Neuron (in vitro differentiated cells): ENCODE measurements at regions not wholly inside any gene's neighbourhood (a gene's known extent, or its start where the extent isn't known, plus 50 kb on each side); places are given as distances from the start of the nearest gene placed in this dataset.

Experiments
- H2AFZ ChIP-seq: one replicate; pipeline ENCODE4 v1.6.1; 2013; ENCODE audit warnings: low read depth, mild to moderate bottlenecking, inconsistent platforms, low read length, moderate library complexity
- H3K27me3 ChIP-seq: one replicate; pipeline ENCODE4 v1.6.1; 2013; ENCODE audit warnings: low read length; ENCODE audit not compliant: insufficient read depth
- H3K36me3 ChIP-seq: one replicate; pipeline ENCODE4 v1.6.1; 2013; ENCODE audit warnings: low read length; ENCODE audit not compliant: insufficient read depth
- H3K4me1 ChIP-seq: one replicate; pipeline ENCODE4 v1.6.1; 2013; ENCODE audit warnings: low read length; ENCODE audit not compliant: insufficient read depth
- H3K4me3 ChIP-seq: 2 replicates; pipeline ENCODE4 v1.5.1; 2013; ENCODE audit warnings: mild to moderate bottlenecking, low read length, moderate library complexity
- H3K9me3 ChIP-seq: one replicate; pipeline ENCODE4 v1.6.1; 2013; ENCODE audit warnings: low read length

- Histone ChIP-seq H3K27me3 (peaks cover 23% of the 10 kb centered on the region), H3K4me1 (no peaks in the 10 kb centered on the region), H3K4me3 (no peak overlapping the region), H3K9me3 (no peaks in the 10 kb centered on the region), H3K36me3 (no peaks in the 10 kb centered on the region), H2AFZ (no peak overlapping the region)
Measured at GRCh38 chr15:77810130-77810571, 177.4 kb upstream of the LINGO1 start.

GRCh38 chr15:77808581-77809177, 176.0 kb upstream of the LINGO1 start:
- Histone ChIP-seq H2AFZ (no peak overlapping the region), H3K9me3 (no peaks in the 10 kb centered on the region), H3K36me3 (no peaks in the 10 kb centered on the region), H3K4me3 (no peak overlapping the region), H3K27me3 (peaks cover 23% of the 10 kb centered on the region), H3K4me1 (no peaks in the 10 kb centered on the region)

- Histone ChIP-seq H2AFZ (no peak overlapping the region), H3K9me3 (no peaks in the 10 kb centered on the region), H3K4me3 (no peak overlapping the region), H3K36me3 (no peaks in the 10 kb centered on the region), H3K27me3 (peaks cover 23% of the 10 kb centered on the region), H3K4me1 (no peaks in the 10 kb centered on the region)
Measured at GRCh38 chr15:77808075-77808474, 175.4 kb upstream of the LINGO1 start.

- Histone ChIP-seq H3K36me3 (no peaks in the 10 kb centered on the region), H3K27me3 (peaks cover 23% of the 10 kb centered on the region), H3K9me3 (no peaks in the 10 kb centered on the region), H2AFZ (no peak overlapping the region), H3K4me1 (no peaks in the 10 kb centered on the region), H3K4me3 (no peak overlapping the region)
Measured at GRCh38 chr15:77807611-77808010, 174.9 kb upstream of the LINGO1 start.

GRCh38 chr15:77807115-77807514, 174.4 kb upstream of the LINGO1 start:
- H3K27me3 ChIP-seq: peaks cover 23% of the 10 kb centered on the region
- H3K9me3 ChIP-seq: no peaks in the 10 kb centered on the region
- H3K4me1 ChIP-seq: no peaks in the 10 kb centered on the region
- H2AFZ ChIP-seq: no peak overlapping the region
- H3K4me3 ChIP-seq: no peak overlapping the region
- H3K36me3 ChIP-seq: no peaks in the 10 kb centered on the region

GRCh38 chr15:77804210-77804609, 171.5 kb upstream of the LINGO1 start:
- Histone ChIP-seq H3K27me3 (peaks cover 15% of the 10 kb centered on the region), H3K36me3 (no peaks in the 10 kb centered on the region), H3K9me3 (no peaks in the 10 kb centered on the region), H3K4me3 (no peak overlapping the region), H2AFZ (no peak overlapping the region), H3K4me1 (no peaks in the 10 kb centered on the region)

- Histone ChIP-seq H3K27me3 (peaks cover 12% of the 10 kb centered on the region), H3K4me3 (no peak overlapping the region), H2AFZ (no peak overlapping the region)
Measured at GRCh38 chr15:77803487-77803886, 170.8 kb upstream of the LINGO1 start.

GRCh38 chr15:77800305-77800704, 167.6 kb upstream of the LINGO1 start:
- no peak overlapping the region for H2AFZ ChIP-seq
- no peak overlapping the region for H3K4me3 ChIP-seq
- no peaks in the 10 kb centered on the region for H3K9me3 ChIP-seq
- H3K36me3 ChIP-seq: no peaks in the 10 kb centered on the region
- H3K4me1 ChIP-seq: no peaks in the 10 kb centered on the region
- H3K27me3 ChIP-seq: peaks cover 3% of the 10 kb centered on the region

More at GRCh38 chr15:77803487-77803886, 170.8 kb upstream of the LINGO1 start:
- no peaks in the 10 kb centered on the region for H3K9me3 ChIP-seq
- H3K36me3 ChIP-seq: no peaks in the 10 kb centered on the region
- H3K4me1 ChIP-seq: no peaks in the 10 kb centered on the region

GRCh38 chr15:77798847-77799246, 166.1 kb upstream of the LINGO1 start:
- Histone ChIP-seq H3K36me3 (no peaks in the 10 kb centered on the region), H3K4me1 (no peaks in the 10 kb centered on the region), H3K9me3 (no peaks in the 10 kb centered on the region), H2AFZ (no peak overlapping the region), H3K4me3 (no peak overlapping the region), H3K27me3 (peaks cover 3% of the 10 kb centered on the region)

- Histone ChIP-seq H3K9me3 (no peaks in the 10 kb centered on the region), H2AFZ (no peak overlapping the region), H3K36me3 (no peaks in the 10 kb centered on the region), H3K27me3 (peaks cover 4% of the 10 kb centered on the region), H3K4me1 (no peaks in the 10 kb centered on the region), H3K4me3 (no peak overlapping the region)
Measured at GRCh38 chr15:77798151-77798835, 165.6 kb upstream of the LINGO1 start.

- Histone ChIP-seq H3K4me1 (no peaks in the 10 kb centered on the region), H3K4me3 (no peak overlapping the region), H3K27me3 (peaks cover 7% of the 10 kb centered on the region), H2AFZ (no peak overlapping the region), H3K36me3 (no peaks in the 10 kb centered on the region), H3K9me3 (no peaks in the 10 kb centered on the region)
Measured at GRCh38 chr15:77797270-77797669, 164.6 kb upstream of the LINGO1 start.

GRCh38 chr15:77796046-77796729, 163.5 kb upstream of the LINGO1 start:
- H3K9me3 ChIP-seq: no peaks in the 10 kb centered on the region
- no peak overlapping the region for H2AFZ ChIP-seq
- H3K4me3 ChIP-seq: no peak overlapping the region
- H3K36me3 ChIP-seq: no peaks in the 10 kb centered on the region
- no peaks in the 10 kb centered on the region for H3K4me1 ChIP-seq
- peaks cover 13% of the 10 kb centered on the region for H3K27me3 ChIP-seq

GRCh38 chr15:77795446-77795845, 162.7 kb upstream of the LINGO1 start:
- Histone ChIP-seq H3K9me3 (no peaks in the 10 kb centered on the region), H3K4me3 (no peak overlapping the region), H3K4me1 (no peaks in the 10 kb centered on the region), H3K36me3 (no peaks in the 10 kb centered on the region), H2AFZ (no peak overlapping the region), H3K27me3 (peaks cover 13% of the 10 kb centered on the region)
